KBM-7 (cell line): ENCODE measurements at regions not wholly inside any gene's neighbourhood (a gene's known extent, or its start where the extent isn't known, plus 50 kb on each side); places are given as distances from the start of the nearest gene placed in this dataset.
"Not testable (repeated sequence)": the region's sequence is repeated elsewhere in the genome, so short reads cannot be mapped to it uniquely, and the experiment has no call there.

Experiments used
- DNase-seq: peaks from one replicate; pipeline ENCODE4 v3.0.0-alpha.2; 2015
- in situ Hi-C: fragments of 300-500 bp; cut with MboI; formaldehyde crosslinking; loops from 2 replicates; pipeline ENCODE4 v1.14.3; 2020; ENCODE audit warnings: low sequenced_read_pairs, low pct_unique_long_range_greater_than_20kb, mixed read lengths

DNA sequence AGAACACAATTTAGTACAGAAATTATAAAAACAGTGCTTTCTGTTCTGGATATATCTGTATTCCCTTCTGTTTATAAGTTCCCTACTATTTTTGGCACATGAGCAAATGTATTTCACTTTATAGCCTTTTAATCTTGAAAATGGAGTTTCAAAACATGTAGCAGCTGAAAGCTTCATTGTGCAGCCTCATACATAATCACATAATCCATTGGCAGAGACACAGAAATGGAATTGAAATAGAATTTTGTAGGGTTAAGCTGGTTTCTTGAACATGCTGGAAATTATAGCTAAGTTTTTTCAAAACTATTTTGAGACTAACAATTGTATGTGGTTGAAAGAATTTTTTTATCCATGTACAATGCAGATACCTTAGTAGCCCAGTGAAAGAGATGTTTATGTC lies 614.3 kb upstream of the MDGA2 start:
- no peak for DNase-seq
- in situ Hi-C loops: no loop called here

DNA sequence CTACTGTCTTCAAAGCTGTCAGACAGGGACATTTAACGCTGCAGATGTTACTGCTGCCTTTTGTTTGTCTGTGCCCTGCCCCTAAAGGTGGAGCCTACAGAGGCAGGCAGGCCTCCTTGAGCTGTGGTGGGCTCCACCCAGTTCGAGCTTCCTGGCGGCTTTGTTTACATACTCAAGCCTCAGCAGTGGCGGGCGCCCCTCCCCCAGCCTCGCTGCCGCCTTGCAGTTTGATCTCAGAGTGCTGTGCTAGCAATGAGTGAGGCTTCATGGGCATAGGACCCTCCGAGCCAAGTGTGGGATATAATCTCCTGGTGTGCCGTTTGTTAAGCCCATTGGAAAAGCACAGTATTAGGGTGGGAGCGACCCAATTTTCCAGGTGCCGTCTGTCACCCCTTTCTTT lies 609.8 kb upstream of the MDGA2 start:
- DNase-seq: not testable (repeated sequence)

GRCh38 chr14:48275301-48275700 lies 599.9 kb upstream of the MDGA2 start:
- in situ Hi-C loops: no loop called here
- DNase-seq: no peak

More for the DNA sequence above, 609.8 kb upstream of the MDGA2 start:
- in situ Hi-C loops: not testable (repeated sequence)

- no peak for DNase-seq
- in situ Hi-C loops: no loop called here
These were observed 599.4 kb upstream of the MDGA2 start for GRCh38 chr14:48274826-48275225.

DNA sequence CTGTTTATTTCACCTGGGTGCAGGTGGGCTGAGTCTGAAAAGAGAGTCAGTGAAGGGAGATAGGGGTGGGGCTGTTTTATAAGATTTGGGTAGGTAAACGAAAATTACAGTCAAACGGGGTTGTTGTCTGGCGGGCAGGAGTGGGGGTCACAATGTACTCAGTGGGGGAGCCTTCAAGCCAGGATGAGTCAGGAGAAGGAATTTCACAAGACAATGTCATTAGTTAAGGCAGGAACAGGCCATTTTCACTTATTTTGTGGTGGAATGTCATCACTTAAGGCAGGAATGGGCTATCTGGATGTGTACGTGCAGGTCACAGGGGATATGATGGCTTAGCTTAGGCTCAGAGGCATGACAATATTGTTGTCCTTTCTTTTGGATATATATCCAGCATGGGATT lies 592.5 kb upstream of the MDGA2 start:
- in situ Hi-C loops, DNase-seq: not testable (repeated sequence)

GRCh38 chr14:48266201-48266600 lies 590.8 kb upstream of the MDGA2 start:
- in situ Hi-C loops, DNase-seq: not testable (repeated sequence)

DNA sequence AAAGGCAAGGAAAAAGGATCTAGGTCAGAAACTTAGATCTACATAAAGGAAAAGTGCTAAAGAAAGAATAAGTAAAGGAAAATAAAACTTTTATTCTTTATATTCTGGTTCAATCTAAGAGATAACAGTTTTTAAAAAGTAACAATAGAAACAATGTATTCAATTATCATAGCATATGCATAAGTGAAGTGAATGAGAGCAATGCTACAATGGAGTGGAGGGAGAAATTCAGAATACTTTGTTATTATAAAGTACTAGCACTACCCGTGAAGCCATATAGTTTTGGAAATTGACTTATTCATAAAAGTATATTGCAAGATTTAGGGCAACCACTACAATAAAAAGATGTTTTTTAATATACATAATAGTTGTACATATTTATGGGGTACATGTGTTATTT lies 586.0 kb upstream of the MDGA2 start:
- in situ Hi-C loops: no loop called here

DNA sequence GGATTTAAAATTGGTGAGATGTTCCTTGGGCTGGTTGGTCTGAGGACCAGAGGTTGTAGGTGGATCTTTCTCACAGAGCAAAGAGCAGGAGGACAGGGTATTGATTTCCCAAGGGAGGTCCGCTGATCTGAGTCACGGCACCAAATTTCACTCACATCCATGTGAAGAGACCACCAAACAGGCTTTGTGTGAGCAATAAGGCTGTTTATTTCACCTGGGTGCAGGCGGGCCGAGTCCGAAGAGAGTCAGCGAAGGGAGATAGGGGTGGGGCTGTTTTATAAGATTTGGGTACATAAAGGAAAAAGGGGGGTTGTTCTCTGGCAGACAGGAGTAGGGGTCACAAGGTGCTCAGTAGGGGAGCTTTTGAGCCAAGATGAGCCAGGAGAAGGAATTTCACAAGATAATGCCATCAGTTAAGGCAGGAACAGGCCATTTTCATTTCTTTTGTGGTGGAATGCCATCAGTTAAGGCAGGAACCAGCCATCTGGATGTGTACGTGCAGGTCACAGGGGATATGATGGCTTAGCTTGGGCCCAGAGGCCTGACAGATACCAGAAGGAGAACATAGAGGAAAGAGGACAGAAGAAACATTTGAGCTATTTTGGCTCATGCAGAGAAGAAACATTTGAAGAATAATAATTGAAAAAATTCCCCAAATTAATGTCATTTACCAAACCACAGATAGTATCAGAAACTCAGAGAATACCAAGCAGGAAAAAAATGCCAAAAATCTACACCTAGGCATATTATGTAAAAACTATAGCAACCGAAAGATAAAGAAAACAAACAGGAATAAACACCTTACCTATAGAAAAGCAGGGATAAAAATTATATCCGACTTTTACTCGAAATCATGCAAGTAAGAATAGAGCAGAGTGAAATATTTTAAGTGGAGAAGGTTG lies 585.2 kb upstream of the MDGA2 start:
- DNase-seq, in situ Hi-C loops: not testable (repeated sequence)

More for the DNA sequence above, 586.0 kb upstream of the MDGA2 start:
- no peak for DNase-seq

DNA sequence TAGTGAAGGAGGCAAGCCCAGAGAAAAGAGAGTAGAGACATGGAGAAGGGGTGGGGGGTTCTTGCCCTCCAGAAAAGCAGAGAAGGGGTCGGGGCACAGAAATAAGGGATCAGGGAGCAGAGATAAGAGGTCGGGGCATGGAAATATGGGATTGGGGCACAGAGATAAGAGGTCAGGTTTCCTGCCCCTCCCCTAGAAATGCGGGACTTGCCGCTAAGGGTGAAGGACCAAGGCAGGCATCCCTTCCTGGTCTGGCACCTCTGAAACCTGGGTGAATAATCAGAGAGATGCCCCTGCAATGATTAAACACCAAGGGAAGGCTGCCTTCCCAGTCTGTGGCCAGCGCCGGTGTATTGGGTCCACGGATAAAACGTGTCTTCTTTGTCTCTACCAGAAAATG lies 584.5 kb upstream of the MDGA2 start:
- DNase-seq, in situ Hi-C loops: not testable (repeated sequence)

DNA sequence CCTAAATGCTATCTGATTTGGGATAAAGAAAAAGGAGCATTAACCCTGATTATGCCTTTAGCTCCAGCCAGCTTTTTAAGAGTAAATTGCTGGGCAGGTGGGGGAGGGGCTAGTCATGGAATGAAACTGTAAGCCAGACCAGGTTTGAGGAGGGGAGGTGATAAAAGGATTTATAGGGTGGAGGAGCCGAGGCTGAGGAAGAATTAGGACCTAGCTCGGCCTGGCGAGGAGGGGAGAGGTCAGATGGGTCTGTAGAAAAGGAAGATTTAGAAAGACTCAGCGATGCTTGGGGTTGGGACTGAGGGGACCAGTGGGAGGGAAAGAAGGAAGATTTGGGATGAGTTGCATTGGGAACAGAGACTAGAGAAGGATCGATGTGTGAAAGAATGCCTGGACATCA lies 583.8 kb upstream of the MDGA2 start:
- DNase-seq, in situ Hi-C loops: not testable (repeated sequence)

DNA sequence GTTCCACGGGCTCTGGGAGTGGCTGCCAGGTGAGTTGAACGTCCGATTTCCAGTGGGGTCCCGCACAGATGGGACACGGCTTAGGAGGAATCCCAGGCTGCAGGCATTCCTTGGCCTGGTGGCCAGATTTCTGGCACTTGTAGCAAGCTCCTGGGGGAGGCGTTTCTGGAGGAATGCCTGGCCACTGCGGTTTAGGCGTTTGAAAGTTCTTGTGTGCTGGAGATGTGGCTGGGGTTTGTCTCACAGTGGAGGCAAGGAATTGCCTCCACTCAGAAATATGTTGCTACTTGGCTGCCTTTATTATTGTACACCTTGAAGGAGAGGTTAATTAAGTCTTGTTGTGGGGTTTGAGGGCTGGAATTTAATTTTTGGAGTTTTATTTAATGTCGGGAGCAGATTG lies 583.3 kb upstream of the MDGA2 start:
- in situ Hi-C loops, DNase-seq: not testable (repeated sequence)

- DNase-seq: no peak
- in situ Hi-C loops: no loop called here
These were observed 577.6 kb upstream of the MDGA2 start for GRCh38 chr14:48253020-48253419.

- in situ Hi-C loops: no loop called here
- peak; percentile 67 for DNase-seq
These were observed 575.9 kb upstream of the MDGA2 start for GRCh38 chr14:48251290-48251689.

DNA sequence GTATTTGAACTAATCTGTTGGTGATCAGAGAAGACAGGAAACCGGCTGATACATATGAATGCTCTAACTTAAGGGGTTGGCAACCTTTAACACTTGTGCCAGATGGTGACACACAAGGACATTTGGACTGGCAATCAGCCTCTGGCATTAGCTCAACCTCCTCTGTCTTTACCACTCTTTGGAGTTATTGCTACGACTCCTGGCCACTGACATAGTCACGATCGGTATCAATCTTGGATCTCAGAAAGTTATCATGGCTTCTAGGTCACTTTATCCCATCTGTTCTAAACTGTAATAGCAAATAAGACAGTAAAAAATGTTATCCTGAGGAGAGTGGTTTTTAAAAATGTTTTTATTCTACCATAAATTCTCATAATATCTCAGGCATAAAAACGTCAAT lies 575.2 kb upstream of the MDGA2 start:
- in situ Hi-C loops: no loop called here
- DNase-seq: no peak

GRCh38 chr14:48247977-48248376 lies 572.6 kb upstream of the MDGA2 start:
- in situ Hi-C loops: no loop called here
- no peak for DNase-seq

GRCh38 chr14:48243900-48244299 lies 568.5 kb upstream of the MDGA2 start:
- in situ Hi-C loops: no loop called here
- no peak for DNase-seq

GRCh38 chr14:48229091-48229490 lies 553.7 kb upstream of the MDGA2 start:
- no peak for DNase-seq
- in situ Hi-C loops: no loop called here

DNA sequence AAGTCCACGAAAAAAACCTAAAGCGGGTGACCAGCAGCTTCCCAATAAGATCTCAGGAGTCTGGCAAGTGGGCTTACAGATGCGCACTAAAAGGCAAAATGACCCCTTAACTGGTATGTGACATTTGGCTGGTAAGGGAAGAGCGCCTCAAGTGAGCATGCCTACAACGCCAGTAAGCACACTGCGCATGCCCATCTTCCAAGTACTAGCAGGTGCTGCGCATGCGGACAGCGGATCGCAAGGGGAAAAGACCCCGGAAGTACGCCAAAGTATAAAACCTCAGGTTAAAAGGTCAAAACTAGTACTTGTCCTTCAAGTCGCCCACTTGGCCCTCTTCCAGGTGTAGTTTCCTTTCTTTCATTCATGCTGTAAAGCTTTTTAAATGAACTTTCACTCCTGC lies 518.5 kb upstream of the MDGA2 start:
- no peak for DNase-seq
- in situ Hi-C loops: no loop called here

- DNase-seq, in situ Hi-C loops: not testable (repeated sequence)
These were observed 474.2 kb upstream of the MDGA2 start for GRCh38 chr14:48149624-48150023.

- no peak for DNase-seq
- in situ Hi-C loops: no loop called here
These were observed 465.4 kb upstream of the MDGA2 start for GRCh38 chr14:48140804-48141203.

GRCh38 chr14:48129472-48129871 lies 454.1 kb upstream of the MDGA2 start:
- DNase-seq: no peak
- in situ Hi-C loops: no loop called here
